ENCODE measurements at regions not wholly inside any gene's neighbourhood (a gene's known extent, or its start where the extent isn't known, plus 50 kb on each side); places are given as distances from the start of the nearest gene placed in this dataset.

- no peaks in the 10 kb centered on the region for H3K36me3 Mint-ChIP-seq (ENCODE audit: low read depth, unreplicated experiment)
- H3K9me3 Mint-ChIP-seq (ENCODE audit: unreplicated experiment) = peaks cover 8% of the 10 kb centered on the region
- FAIRE-seq = no peak
- Histone ChIP-seq H3K4me2 (ENCODE audit: low read length) (no peak overlapping the region), H3K79me2 (ENCODE audit: insufficient read depth, low read length) (no peaks in the 10 kb centered on the region), H3K27me3 (ENCODE audit: insufficient read depth, low read length) (no peaks in the 10 kb centered on the region), H3K9me3 (ENCODE audit: insufficient read depth, low read depth, low read length) (no peaks in the 10 kb centered on the region), H3K4me1 (ENCODE audit: insufficient read depth, low read length) (no peaks in the 10 kb centered on the region), H4K20me1 (ENCODE audit: insufficient read depth, low read length) (no peaks in the 10 kb centered on the region), H3K27ac (ENCODE audit: low read depth, low read length) (no peak overlapping the region), H3K36me3 (ENCODE audit: insufficient read depth, low read length) (no peaks in the 10 kb centered on the region), H2AFZ (ENCODE audit: low read depth, low read length) (no peak overlapping the region), H3K9ac (ENCODE audit: low read length) (no peak overlapping the region), H3K4me3 (ENCODE audit: insufficient read depth, low read depth, low read length) (no peak overlapping the region)
- TF ChIP-seq EZH2 (IDR thresholded peaks at IDR 0.05; ENCODE audit: insufficient read depth, low read length) = no peak
- TF ChIP-seq, protein P1, sequence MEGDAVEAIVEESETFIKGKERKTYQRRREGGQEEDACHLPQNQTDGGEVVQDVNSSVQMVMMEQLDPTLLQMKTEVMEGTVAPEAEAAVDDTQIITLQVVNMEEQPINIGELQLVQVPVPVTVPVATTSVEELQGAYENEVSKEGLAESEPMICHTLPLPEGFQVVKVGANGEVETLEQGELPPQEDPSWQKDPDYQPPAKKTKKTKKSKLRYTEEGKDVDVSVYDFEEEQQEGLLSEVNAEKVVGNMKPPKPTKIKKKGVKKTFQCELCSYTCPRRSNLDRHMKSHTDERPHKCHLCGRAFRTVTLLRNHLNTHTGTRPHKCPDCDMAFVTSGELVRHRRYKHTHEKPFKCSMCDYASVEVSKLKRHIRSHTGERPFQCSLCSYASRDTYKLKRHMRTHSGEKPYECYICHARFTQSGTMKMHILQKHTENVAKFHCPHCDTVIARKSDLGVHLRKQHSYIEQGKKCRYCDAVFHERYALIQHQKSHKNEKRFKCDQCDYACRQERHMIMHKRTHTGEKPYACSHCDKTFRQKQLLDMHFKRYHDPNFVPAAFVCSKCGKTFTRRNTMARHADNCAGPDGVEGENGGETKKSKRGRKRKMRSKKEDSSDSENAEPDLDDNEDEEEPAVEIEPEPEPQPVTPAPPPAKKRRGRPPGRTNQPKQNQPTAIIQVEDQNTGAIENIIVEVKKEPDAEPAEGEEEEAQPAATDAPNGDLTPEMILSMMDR (IDR thresholded peaks at IDR 0.05; ENCODE audit: insufficient read depth, low read depth, low read length) = no peak
- no peak overlapping the region for H3K27ac Mint-ChIP-seq (ENCODE audit: unreplicated experiment)
- no peak overlapping the region for H3K4me3 Mint-ChIP-seq (ENCODE audit: unreplicated experiment)
- no peak for DNase-seq (ENCODE audit: low read depth)
- H3K27me3 Mint-ChIP-seq (ENCODE audit: low read depth, unreplicated experiment) = peaks cover under 1% of the 10 kb centered on the region
- H3K4me1 Mint-ChIP-seq (ENCODE audit: low read depth, unreplicated experiment) = no peaks in the 10 kb centered on the region
Measured at GRCh38 chr1:3986686-3987218, 86.7 kb upstream of the C1orf174 start.

GRCh38 chr1:3987669-3988235 is 87.7 kb upstream of the C1orf174 start:
- H3K27me3 ChIP-seq (ENCODE audit: insufficient read depth, low read length) = no peaks in the 10 kb centered on the region
- no peak overlapping the region for H3K4me2 ChIP-seq (ENCODE audit: low read length)
- no peak for DNase-seq (ENCODE audit: low read depth)
- no peaks in the 10 kb centered on the region for H3K79me2 ChIP-seq (ENCODE audit: insufficient read depth, low read length)
- H3K36me3 ChIP-seq (ENCODE audit: insufficient read depth, low read length) = no peaks in the 10 kb centered on the region
- peaks cover 5% of the 10 kb centered on the region for H3K9me3 ChIP-seq (ENCODE audit: insufficient read depth, low read depth, low read length)
- no peak overlapping the region for H3K27ac ChIP-seq (ENCODE audit: low read depth, low read length)
- no peak overlapping the region for H3K9ac ChIP-seq (ENCODE audit: low read length)
- no peaks in the 10 kb centered on the region for H3K27me3 Mint-ChIP-seq (ENCODE audit: low read depth, unreplicated experiment)
- H3K27ac Mint-ChIP-seq (ENCODE audit: unreplicated experiment) = no peak overlapping the region
- peaks cover 2% of the 10 kb centered on the region for H3K36me3 Mint-ChIP-seq (ENCODE audit: low read depth, unreplicated experiment)
- no peaks in the 10 kb centered on the region for H3K4me1 Mint-ChIP-seq (ENCODE audit: low read depth, unreplicated experiment)
- no peak for FAIRE-seq
- TF ChIP-seq, protein P1 (IDR thresholded peaks at IDR 0.05; ENCODE audit: insufficient read depth, low read depth, low read length) = no peak
- TF ChIP-seq EZH2 (IDR thresholded peaks at IDR 0.05; ENCODE audit: insufficient read depth, low read length) = no peak
- no peak overlapping the region for H2AFZ ChIP-seq (ENCODE audit: low read depth, low read length)
- no peaks in the 10 kb centered on the region for H3K4me1 ChIP-seq (ENCODE audit: insufficient read depth, low read length)
- no peak overlapping the region for H3K4me3 Mint-ChIP-seq (ENCODE audit: unreplicated experiment)
- peaks cover 11% of the 10 kb centered on the region for H3K9me3 Mint-ChIP-seq (ENCODE audit: unreplicated experiment)
- no peaks in the 10 kb centered on the region for H4K20me1 ChIP-seq (ENCODE audit: insufficient read depth, low read length)
- H3K4me3 ChIP-seq (ENCODE audit: insufficient read depth, low read depth, low read length) = no peak overlapping the region

DNA sequence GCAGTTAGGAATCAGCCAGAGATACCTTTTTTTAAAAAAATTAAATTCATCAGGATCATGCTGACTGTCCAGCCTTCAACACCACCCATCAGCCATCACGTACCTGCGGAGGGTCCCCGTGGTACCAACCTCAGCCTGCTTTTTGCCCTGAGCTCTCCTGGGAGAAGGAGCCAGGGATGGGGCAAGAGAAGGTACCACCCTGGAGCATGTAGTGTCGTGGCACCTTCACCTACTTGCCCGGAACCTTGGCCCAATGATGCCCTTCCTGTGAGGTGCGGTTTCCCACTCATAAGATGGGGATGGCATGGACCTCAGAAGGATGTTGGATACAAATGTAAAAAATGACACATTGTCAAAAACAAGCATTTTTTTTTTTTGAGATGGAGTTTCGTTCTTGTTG is 88.4 kb upstream of the C1orf174 start:
- H3K27ac Mint-ChIP-seq (ENCODE audit: unreplicated experiment) = no peak overlapping the region
- peaks cover 11% of the 10 kb centered on the region for H3K9me3 Mint-ChIP-seq (ENCODE audit: unreplicated experiment)
- H3K4me2 ChIP-seq (ENCODE audit: low read length) = no peak overlapping the region
- no peaks in the 10 kb centered on the region for H3K36me3 ChIP-seq (ENCODE audit: insufficient read depth, low read length)
- DNase-seq (ENCODE audit: low read depth) (no peak), FAIRE-seq (no peak)
- H2AFZ ChIP-seq (ENCODE audit: low read depth, low read length) = no peak overlapping the region
- H3K4me1 ChIP-seq (ENCODE audit: insufficient read depth, low read length) = no peaks in the 10 kb centered on the region
- no peaks in the 10 kb centered on the region for H3K27me3 Mint-ChIP-seq (ENCODE audit: low read depth, unreplicated experiment)
- H3K4me3 Mint-ChIP-seq (ENCODE audit: unreplicated experiment) = no peak overlapping the region
- TF ChIP-seq, protein P1 (IDR thresholded peaks at IDR 0.05; ENCODE audit: insufficient read depth, low read depth, low read length) = no peak
- no peak for TF ChIP-seq EZH2 (IDR thresholded peaks at IDR 0.05; ENCODE audit: insufficient read depth, low read length)
- H3K27me3 ChIP-seq (ENCODE audit: insufficient read depth, low read length) = no peaks in the 10 kb centered on the region
- H3K36me3 Mint-ChIP-seq (ENCODE audit: low read depth, unreplicated experiment) = peaks cover 2% of the 10 kb centered on the region
- no peak overlapping the region for H3K4me3 ChIP-seq (ENCODE audit: insufficient read depth, low read depth, low read length)
- peaks cover 5% of the 10 kb centered on the region for H3K9me3 ChIP-seq (ENCODE audit: insufficient read depth, low read depth, low read length)
- H3K27ac ChIP-seq (ENCODE audit: low read depth, low read length) = no peak overlapping the region
- H3K4me1 Mint-ChIP-seq (ENCODE audit: low read depth, unreplicated experiment) = no peaks in the 10 kb centered on the region
- no peaks in the 10 kb centered on the region for H4K20me1 ChIP-seq (ENCODE audit: insufficient read depth, low read length)
- H3K9ac ChIP-seq (ENCODE audit: low read length) = no peak overlapping the region
- H3K79me2 ChIP-seq (ENCODE audit: insufficient read depth, low read length) = no peaks in the 10 kb centered on the region
